ENCODE measurements at regions not wholly inside any gene's neighbourhood (a gene's known extent, or its start where the extent isn't known, plus 50 kb on each side); places are given as distances from the start of the nearest gene placed in this dataset.

DNA sequence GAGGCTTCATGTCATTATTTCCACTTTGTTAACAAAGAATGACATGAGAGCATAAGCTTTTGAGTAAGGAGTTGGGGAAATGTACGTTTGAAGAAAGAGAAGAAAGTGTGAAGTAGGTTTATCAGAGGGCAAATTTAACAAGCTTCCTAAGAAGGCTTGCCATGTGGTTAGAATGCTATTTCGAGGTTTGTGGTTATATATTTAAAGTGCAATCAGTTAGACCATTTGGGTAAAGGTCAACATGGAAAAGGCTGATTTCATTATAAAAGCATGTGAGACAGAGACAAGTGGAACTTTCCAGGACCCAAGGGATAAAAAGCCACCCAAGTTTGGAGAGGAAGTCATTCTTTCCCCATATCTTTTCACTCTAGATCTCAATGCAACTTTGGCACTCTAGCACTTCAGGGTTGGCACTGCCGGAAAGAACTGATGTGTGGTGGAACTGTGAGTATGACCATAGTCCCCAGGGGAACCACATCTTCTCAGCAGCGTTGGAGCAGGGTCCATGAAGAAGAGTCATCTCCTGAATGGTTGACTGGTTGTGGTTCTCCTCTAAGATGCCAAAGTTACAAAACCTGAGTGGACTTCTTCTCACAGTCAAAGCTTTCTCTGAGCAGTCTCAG lies 529.9 kb downstream of the MID1IP1 start:
- DNase-seq (ENCODE audit: insufficient read length) (no peak), FAIRE-seq (no peak)
- TF ChIP-seq POLR2AphosphoS5 (IDR thresholded peaks at IDR 0.05; ENCODE audit: low read depth, low read length) (no peak), POLR2A (IDR thresholded peaks at IDR 0.05; ENCODE audit: low read depth, low read length) (no peak), TAF1 (IDR thresholded peaks at IDR 0.05; ENCODE audit: borderline replicate concordance, low read depth, low read length) (no peak)

DNA sequence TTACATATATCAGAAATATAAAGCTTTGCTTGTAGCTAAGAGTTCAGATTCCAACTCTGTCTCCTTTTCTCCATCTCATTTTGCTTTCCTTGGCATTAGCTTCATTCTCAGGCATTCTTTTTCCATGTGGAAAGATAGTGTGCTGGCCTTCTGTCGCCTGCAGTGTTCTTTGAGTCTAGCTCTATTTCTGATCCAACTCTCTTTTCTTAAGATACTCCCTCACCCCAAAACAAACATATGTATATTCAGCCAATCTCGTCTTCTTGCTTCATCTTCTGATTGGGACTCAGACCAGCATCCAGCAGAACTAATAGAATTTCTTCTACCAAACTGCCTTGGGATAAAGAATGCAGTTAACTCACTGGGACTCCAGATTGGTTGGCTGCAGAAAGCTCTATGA lies 532.2 kb downstream of the MID1IP1 start:
- DNase-seq (ENCODE audit: insufficient read length): no peak
- no peak for TF ChIP-seq TAF1 (IDR thresholded peaks at IDR 0.05; ENCODE audit: borderline replicate concordance, low read depth, low read length)
- no peak for TF ChIP-seq POLR2AphosphoS5 (IDR thresholded peaks at IDR 0.05; ENCODE audit: low read depth, low read length)
- no peak for TF ChIP-seq POLR2A (IDR thresholded peaks at IDR 0.05; ENCODE audit: low read depth, low read length)
- no peak for FAIRE-seq

DNA sequence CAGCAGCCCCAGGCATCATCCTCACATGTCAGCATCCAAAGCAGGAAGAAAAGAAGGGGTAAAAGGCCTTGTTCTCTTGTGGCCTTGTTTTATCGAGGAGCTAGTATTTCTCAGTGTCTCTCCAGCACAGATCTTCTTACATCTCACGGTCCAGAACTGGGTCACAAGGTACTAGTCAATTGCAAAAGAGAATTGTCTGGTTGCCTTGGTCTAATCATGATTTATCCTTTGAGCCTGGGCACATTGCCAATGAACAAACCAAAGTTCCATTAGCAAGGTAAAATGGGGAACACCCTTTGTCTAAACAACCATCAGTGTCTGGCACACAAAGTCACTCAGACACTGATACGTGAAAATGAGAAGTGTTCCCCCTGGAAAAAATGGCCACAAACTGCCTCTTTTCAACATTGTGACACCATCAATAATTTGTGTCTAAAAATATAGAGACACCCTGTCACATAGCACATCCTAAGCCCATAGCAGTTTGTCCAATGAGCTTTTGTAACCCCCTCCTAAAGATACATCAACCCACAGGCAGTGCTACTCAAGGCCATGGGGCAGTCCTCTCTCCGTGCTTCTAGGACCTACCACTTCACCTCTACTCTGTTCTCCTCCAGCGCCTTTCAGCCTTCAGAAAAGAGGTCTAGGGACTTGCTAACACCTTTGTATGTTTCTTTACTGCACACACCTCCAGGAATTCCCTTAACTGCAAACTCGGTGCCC lies 534.4 kb downstream of the MID1IP1 start:
- FAIRE-seq: no peak
- DNase-seq (ENCODE audit: insufficient read length): no peak
- TF ChIP-seq TAF1 (IDR thresholded peaks at IDR 0.05; ENCODE audit: borderline replicate concordance, low read depth, low read length) (no peak), POLR2A (IDR thresholded peaks at IDR 0.05; ENCODE audit: low read depth, low read length) (no peak), POLR2AphosphoS5 (IDR thresholded peaks at IDR 0.05; ENCODE audit: low read depth, low read length) (no peak)

DNA sequence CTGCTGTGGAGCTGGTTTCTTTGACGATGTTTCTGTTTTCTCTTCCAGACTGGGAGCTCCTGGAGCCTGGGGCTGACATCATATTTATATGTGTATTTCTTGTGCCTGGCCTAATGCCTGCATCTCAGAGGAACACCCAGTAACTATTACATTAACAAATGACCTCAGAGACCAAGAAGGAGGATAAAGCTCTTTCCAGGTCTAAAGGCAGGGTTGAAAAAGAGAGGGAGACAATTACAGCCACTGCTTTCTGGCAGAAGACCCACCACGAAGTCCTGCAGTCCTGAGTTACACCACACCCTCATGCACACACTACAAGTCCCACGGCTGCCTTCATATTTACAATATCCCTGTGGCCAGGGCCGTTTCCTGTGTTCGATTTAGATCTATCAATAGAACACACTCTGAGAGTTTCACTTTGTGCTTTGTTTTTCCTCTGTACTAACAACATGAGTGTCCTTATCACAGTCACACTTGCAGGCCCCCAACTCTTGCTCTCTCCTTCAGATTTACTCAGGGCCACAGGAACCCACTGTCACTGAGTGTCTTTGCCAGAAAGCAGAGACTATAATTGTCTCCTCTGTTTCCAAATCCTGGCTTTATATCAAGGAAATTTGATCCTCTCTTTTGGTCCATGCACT lies 535.5 kb downstream of the MID1IP1 start:
- FAIRE-seq (peak; percentile 42), DNase-seq (ENCODE audit: insufficient read length) (no peak)
- TF ChIP-seq POLR2A (IDR thresholded peaks at IDR 0.05; ENCODE audit: low read depth, low read length): no peak
- no peak for TF ChIP-seq POLR2AphosphoS5 (IDR thresholded peaks at IDR 0.05; ENCODE audit: low read depth, low read length)
- no peak for TF ChIP-seq TAF1 (IDR thresholded peaks at IDR 0.05; ENCODE audit: borderline replicate concordance, low read depth, low read length)

DNA sequence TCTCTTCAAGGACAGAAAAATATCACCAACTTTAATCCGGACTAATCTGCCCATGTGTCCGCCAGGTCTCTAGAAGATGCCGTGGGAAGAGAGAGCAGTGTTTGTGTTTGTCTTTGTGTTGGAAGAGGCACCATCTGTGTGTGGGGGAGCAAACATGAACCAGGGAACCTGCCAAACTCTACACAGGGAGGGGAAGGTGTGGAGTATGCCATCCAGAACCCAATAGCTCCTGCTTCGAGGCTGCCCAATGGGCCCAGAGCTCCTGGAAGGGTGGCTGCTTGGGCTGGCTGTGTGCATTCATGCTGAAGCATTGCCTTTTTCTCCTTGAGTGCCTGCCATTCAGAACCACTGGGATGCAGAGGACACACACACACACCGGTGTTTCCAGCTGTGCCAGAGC lies 536.2 kb downstream of the MID1IP1 start:
- FAIRE-seq: no peak

DNA sequence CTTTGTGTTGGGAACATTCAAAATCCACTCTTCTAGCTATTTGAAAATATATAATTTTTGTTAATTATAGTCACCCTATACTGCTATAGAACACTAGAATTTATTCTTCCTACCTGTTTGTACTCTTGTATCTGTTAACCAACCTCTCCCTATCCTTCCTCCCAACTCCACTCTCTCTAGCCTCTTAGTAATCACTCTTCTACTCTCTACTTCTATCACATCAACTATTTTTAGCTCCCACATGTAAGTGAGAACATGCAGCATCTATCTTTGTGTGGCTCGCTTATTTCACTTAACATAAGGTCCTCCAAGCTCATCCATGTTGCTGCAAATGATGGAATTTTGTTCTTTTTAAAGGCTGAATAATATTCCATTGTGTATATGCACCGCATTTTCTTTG lies 537.3 kb downstream of the MID1IP1 start:
- DNase-seq (ENCODE audit: insufficient read length): no peak
- no peak for TF ChIP-seq POLR2AphosphoS5 (IDR thresholded peaks at IDR 0.05; ENCODE audit: low read depth, low read length)
- TF ChIP-seq TAF1 (IDR thresholded peaks at IDR 0.05; ENCODE audit: borderline replicate concordance, low read depth, low read length): no peak
- no peak for TF ChIP-seq POLR2A (IDR thresholded peaks at IDR 0.05; ENCODE audit: low read depth, low read length)
- FAIRE-seq: no peak

More for the DNA sequence above, 536.2 kb downstream of the MID1IP1 start:
- TF ChIP-seq TAF1 (IDR thresholded peaks at IDR 0.05; ENCODE audit: borderline replicate concordance, low read depth, low read length): no peak
- no peak for TF ChIP-seq POLR2AphosphoS5 (IDR thresholded peaks at IDR 0.05; ENCODE audit: low read depth, low read length)
- no peak for DNase-seq (ENCODE audit: insufficient read length)

DNA sequence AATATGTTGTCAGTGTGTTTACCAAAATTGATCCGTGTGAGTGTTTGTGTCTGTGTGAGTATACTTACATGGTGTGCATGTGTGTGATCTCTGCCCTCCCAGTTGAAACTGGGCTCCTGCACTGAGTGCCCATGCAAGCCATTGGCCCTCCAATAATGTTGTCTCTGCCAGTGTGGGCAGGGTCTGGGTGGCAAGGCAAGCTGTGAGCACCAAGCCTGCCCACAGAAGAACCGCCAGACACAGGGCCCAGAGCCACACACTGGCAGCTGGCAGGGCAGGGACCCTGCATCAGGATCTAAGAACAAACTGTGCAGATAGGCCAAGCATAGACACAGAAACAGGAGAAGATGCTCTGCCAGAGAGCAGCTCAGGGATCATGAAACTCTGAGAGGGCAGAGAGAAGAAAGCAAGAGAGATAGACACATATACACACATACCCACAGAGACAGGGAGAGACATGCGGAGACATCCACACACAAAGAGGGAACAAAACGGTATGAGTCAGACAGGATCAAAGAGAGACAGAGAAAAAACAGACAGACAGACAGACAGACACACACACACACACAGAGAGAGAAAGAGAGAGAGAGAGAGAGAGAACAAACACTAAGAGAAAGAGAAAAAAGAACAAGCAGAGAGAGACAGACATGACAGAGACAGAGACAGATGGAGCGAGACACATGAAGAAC lies 555.0 kb downstream of the MID1IP1 start:
- FAIRE-seq: no peak
- TF ChIP-seq POLR2A (IDR thresholded peaks at IDR 0.05; ENCODE audit: low read depth, low read length) (no peak), TAF1 (IDR thresholded peaks at IDR 0.05; ENCODE audit: borderline replicate concordance, low read depth, low read length) (no peak), POLR2AphosphoS5 (IDR thresholded peaks at IDR 0.05; ENCODE audit: low read depth, low read length) (no peak)
- DNase-seq (ENCODE audit: insufficient read length): no peak

DNA sequence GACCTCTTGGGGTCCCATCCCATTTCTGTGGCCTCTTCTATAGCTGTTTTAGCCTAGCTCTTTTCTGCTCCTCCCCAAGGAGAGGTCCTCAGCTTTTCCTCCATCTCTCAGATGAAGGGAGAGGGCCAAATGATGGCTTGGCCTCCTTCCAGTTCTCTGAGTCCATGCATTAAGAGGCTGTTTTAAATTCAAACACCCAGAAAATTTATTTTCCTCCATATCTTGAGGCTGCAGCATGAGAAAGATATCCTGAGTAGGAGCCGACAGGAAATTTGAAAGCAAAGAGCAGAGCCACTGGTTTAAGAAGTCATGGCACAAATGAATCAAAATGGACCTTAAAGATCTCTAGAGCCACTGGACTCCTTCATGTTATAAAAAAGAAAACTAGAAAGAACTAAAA lies 558.8 kb downstream of the MID1IP1 start:
- no peak for FAIRE-seq
- no peak for DNase-seq (ENCODE audit: insufficient read length)
- TF ChIP-seq POLR2A (IDR thresholded peaks at IDR 0.05; ENCODE audit: low read depth, low read length) (no peak), TAF1 (IDR thresholded peaks at IDR 0.05; ENCODE audit: borderline replicate concordance, low read depth, low read length) (no peak), POLR2AphosphoS5 (IDR thresholded peaks at IDR 0.05; ENCODE audit: low read depth, low read length) (no peak)

DNA sequence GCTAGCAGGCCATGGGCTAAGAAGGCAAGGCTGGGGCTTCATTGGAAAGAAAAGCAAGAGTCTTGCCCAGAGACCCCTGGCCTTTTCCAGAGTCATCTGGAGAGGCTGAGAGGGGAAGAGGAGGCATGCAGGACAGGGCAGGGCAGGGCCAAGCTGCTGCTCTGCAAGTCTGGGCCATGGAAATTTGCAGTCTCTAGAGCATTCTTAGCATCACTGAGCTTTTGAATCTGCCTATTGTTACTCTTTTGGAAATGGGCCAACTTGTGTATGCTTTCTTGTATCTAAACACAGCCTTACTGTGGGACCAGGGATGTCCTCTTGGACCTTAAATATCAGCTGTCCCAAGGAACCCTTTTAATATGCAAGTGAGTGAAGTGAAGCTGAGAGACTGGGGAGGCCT lies 560.5 kb downstream of the MID1IP1 start:
- no peak for TF ChIP-seq TAF1 (IDR thresholded peaks at IDR 0.05; ENCODE audit: borderline replicate concordance, low read depth, low read length)
- TF ChIP-seq POLR2AphosphoS5 (IDR thresholded peaks at IDR 0.05; ENCODE audit: low read depth, low read length): no peak
- TF ChIP-seq POLR2A (IDR thresholded peaks at IDR 0.05; ENCODE audit: low read depth, low read length): no peak
- DNase-seq (ENCODE audit: insufficient read length) (no peak), FAIRE-seq (no peak)

DNA sequence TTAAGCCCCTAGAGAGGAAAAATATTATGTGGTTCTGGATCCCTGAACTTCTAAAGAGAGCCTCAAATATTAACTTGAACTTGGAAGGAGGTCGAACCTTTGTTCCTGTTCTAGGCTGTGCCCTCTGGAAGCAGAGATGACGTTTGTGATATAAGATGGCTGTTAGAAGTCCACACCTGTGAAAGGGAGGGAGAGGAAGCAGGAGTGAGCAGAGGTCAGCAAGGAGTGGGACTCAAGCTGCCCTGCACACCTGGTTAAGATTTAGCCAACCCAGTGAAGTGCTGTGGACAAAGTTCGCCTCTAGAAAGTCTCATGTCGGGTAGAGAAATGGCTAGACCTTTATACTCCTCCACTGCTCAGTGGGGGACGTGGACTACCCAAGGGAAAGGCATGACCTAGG lies 566.2 kb downstream of the MID1IP1 start:
- FAIRE-seq (no peak), DNase-seq (ENCODE audit: insufficient read length) (no peak)
- TF ChIP-seq POLR2A (IDR thresholded peaks at IDR 0.05; ENCODE audit: low read depth, low read length): no peak
- no peak for TF ChIP-seq TAF1 (IDR thresholded peaks at IDR 0.05; ENCODE audit: borderline replicate concordance, low read depth, low read length)
- no peak for TF ChIP-seq POLR2AphosphoS5 (IDR thresholded peaks at IDR 0.05; ENCODE audit: low read depth, low read length)

DNA sequence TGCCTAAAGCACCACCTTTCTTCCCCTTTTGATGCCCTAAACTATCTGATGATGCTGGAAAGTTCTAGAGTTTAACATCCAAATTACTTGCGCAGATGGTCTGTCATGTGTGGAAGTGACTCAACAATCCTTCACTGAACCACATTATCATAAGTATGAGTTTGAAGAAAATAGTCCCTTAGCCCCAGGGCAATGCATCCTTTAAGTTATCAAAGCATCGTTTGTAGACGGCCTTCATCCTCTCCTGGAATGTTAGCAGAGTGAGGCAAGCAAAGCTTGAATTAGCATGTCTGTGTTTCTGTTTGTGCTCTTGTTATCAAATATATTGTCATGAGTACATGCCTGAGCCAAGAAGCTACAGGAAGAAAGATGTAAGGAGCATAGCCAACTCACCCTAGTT lies 570.9 kb downstream of the MID1IP1 start:
- no peak for DNase-seq (ENCODE audit: insufficient read length)
- no peak for TF ChIP-seq TAF1 (IDR thresholded peaks at IDR 0.05; ENCODE audit: borderline replicate concordance, low read depth, low read length)
- TF ChIP-seq POLR2AphosphoS5 (IDR thresholded peaks at IDR 0.05; ENCODE audit: low read depth, low read length): no peak
- no peak for TF ChIP-seq POLR2A (IDR thresholded peaks at IDR 0.05; ENCODE audit: low read depth, low read length)
- no peak for FAIRE-seq

Data from GM12892 (cell line).